ENCODE measurements at regions not wholly inside any gene's neighbourhood (a gene's known extent, or its start where the extent isn't known, plus 50 kb on each side); places are given as distances from the start of the nearest gene placed in this dataset.

DNA sequence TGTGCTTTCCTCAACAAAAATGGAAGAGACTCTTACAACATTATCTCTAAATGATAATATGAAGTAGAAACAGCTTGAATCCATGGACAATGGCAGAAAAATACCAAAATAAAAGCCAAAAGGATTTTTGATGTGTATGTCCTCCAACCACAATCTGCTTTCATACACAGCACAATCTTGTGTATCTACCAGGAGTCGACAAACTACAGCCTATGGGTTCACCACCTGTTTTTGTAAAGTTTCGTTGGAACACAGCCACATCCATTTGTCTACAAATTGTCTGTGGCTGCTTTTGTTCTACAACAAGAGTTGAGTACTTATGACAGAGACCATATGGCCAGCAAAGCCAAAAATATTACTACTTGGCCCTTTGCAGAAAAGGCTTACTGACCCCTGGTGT lies 88.7 kb upstream of the UBE2E2 start:
- H3K27ac Mint-ChIP-seq, result peak overlapping the region; percentile 91
- peaks cover 26% of the 10 kb centered on the region for H3K4me1 Mint-ChIP-seq (ENCODE audit: unreplicated experiment)
- DNase-seq (ENCODE audit: extremely low spot score, unreplicated experiment), result no peak
- TF ChIP-seq CTCF (conservative IDR thresholded peaks at IDR 0.05), result no peak
- H3K9me3 Mint-ChIP-seq, result peaks cover 21% of the 10 kb centered on the region
- H3K4me3 Mint-ChIP-seq, result no peak overlapping the region
- H3K27me3 Mint-ChIP-seq, result peaks cover 3% of the 10 kb centered on the region
- H3K36me3 Mint-ChIP-seq, result no peaks in the 10 kb centered on the region

- peaks cover 26% of the 10 kb centered on the region for H3K4me1 Mint-ChIP-seq (ENCODE audit: unreplicated experiment)
- H3K9me3 Mint-ChIP-seq, result peaks cover 21% of the 10 kb centered on the region
- H3K27me3 Mint-ChIP-seq, result peaks cover 3% of the 10 kb centered on the region
- H3K27ac Mint-ChIP-seq, result peak overlapping the region; percentile 64
- no peaks in the 10 kb centered on the region for H3K36me3 Mint-ChIP-seq
- no peak for TF ChIP-seq CTCF (conservative IDR thresholded peaks at IDR 0.05)
- no peak overlapping the region for H3K4me3 Mint-ChIP-seq
- no peak for DNase-seq (ENCODE audit: extremely low spot score, unreplicated experiment)
Observed at GRCh38 chr3:23115171-23115877, 87.8 kb upstream of the UBE2E2 start.

DNA sequence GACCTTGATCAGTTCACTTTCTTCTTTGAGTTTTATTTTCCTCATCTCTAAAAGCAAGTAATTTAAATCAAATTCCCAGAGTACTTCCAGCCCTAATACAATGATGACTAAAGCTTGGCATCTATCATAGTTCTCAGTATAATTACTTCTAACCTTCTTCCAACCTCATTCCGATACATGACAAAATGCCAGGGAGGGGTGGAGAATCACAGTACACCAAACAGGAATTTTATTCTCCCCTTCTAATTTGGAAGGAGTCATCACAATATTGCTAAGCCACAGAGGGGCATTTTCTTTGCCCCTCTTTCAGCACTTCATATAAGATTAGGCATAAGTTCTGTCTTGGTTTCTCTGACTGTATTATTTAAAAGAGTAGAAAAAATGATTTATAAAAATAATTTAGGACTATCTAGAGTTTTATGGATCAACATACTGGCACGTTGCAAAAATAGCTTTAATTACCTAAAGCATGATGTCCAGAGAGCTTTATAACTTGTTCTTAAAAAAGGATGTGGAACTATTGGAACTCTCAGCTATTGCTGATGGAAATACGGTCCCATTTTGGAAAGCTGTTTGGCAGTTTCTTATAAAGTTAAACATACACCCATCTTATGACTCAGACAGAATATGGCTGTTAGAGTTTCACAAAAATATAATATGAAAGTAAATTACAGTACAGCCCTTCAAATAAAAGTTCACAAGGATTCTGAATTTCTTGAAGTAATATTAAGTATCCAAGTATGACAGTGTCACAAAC lies 86.9 kb upstream of the UBE2E2 start:
- Mint-ChIP-seq H3K27me3 (peaks cover 6% of the 10 kb centered on the region), H3K27ac (no peak overlapping the region), H3K4me1 (ENCODE audit: unreplicated experiment) (peaks cover 26% of the 10 kb centered on the region), H3K9me3 (peaks cover 19% of the 10 kb centered on the region), H3K36me3 (no peaks in the 10 kb centered on the region), H3K4me3 (no peak overlapping the region)
- TF ChIP-seq CTCF (conservative IDR thresholded peaks at IDR 0.05), result no peak
- DNase-seq (ENCODE audit: extremely low spot score, unreplicated experiment), result no peak

DNA sequence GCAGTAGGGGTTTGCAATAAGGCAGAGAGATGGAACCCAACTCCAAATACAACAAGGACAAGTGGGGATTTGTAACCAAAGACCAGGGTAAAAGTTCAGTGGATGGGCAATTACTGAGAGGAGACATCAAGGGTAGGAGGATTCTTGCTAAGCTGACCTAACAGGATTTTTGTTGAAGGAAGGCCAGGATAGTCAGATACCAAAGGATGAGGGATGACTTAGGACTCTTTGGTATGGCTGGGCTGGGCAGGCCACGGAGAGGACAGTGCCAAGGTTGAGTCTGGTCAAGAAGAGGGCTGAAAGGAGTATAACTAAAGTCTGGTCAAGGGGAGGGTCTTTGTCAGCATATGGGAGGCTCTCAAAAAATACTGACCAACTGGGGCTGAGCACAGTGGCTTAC lies 85.3 kb upstream of the UBE2E2 start:
- H3K4me1 Mint-ChIP-seq (ENCODE audit: unreplicated experiment), result peaks cover 21% of the 10 kb centered on the region
- H3K4me3 Mint-ChIP-seq, result peak overlapping the region; percentile 9
- H3K27ac Mint-ChIP-seq, result peak overlapping the region; percentile 30
- peaks cover 6% of the 10 kb centered on the region for H3K27me3 Mint-ChIP-seq
- no peak for DNase-seq (ENCODE audit: extremely low spot score, unreplicated experiment)
- H3K36me3 Mint-ChIP-seq, result no peaks in the 10 kb centered on the region
- peaks cover 13% of the 10 kb centered on the region for H3K9me3 Mint-ChIP-seq
- no peak for TF ChIP-seq CTCF (conservative IDR thresholded peaks at IDR 0.05)

DNA sequence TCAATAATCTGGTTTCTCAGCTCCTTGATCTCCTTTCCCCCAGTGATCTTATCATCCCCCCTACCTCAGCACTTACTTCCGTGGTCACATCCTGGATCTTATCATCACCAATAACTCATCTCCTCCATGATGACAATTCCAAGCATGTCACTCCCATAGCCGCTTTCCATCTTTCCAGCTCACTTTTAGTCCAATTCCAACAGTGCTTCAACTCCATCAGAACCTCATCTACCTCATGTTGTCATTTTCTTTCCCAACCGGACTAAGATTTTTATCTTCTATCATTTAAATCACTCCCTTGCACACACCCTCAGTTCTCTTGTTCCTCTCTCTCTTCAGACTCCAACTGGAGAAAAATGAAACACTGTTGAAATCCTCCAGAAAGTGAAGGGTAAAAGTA lies 75.9 kb upstream of the UBE2E2 start:
- no peaks in the 10 kb centered on the region for H3K4me1 Mint-ChIP-seq (ENCODE audit: unreplicated experiment)
- no peak overlapping the region for H3K27ac Mint-ChIP-seq
- no peak overlapping the region for H3K4me3 Mint-ChIP-seq
- no peak for DNase-seq (ENCODE audit: extremely low spot score, unreplicated experiment)
- H3K36me3 Mint-ChIP-seq, result no peaks in the 10 kb centered on the region
- H3K27me3 Mint-ChIP-seq, result no peaks in the 10 kb centered on the region
- no peak for TF ChIP-seq CTCF (conservative IDR thresholded peaks at IDR 0.05)
- H3K9me3 Mint-ChIP-seq, result peaks cover 11% of the 10 kb centered on the region
